H1 (cell line): ENCODE measurements at regions not wholly inside any gene's neighbourhood (a gene's known extent, or its start where the extent isn't known, plus 50 kb on each side); places are given as distances from the start of the nearest gene placed in this dataset.

ENCODE experiments used
- CTCF ChIP-seq, 3 experiments: IDR thresholded peaks; 1 replicate in 2 of 3; 2 replicates in 1 of 3; pipeline versions ENCODE4 v1.5.1 to v1.6.1; 2011; ENCODE audit warnings: low read length in 3 of 3, mild to moderate bottlenecking in 3 of 3, inconsistent platforms in 2 of 3, low read depth in 1 of 3, moderate library complexity in 1 of 3; ENCODE audit not compliant: insufficient read depth in 1 of 3; ENCODE audit errors: control extremely low read depth in 1 of 3
- EP300 ChIP-seq, 2 experiments: IDR thresholded peaks; 1 replicate in 1 of 2; 2 replicates in 1 of 2; pipeline ENCODE4 v1.6.1; 2011 to 2012; ENCODE audit warnings: low read depth in 2 of 2, low read length in 2 of 2, mild to moderate bottlenecking in 2 of 2, borderline replicate concordance in 1 of 2, inconsistent platforms in 1 of 2, moderate library complexity in 1 of 2
- EZH2 ChIP-seq: fragments of 200-600 bp; sonication (generic); IDR thresholded peaks from 2 replicates; pipeline ENCODE4 v1.7.1; 2012; ENCODE audit warnings: low read depth, mild to moderate bottlenecking, moderate library complexity, low read length, inconsistent platforms; ENCODE audit not compliant: severe bottlenecking
- HDAC6 ChIP-seq: IDR thresholded peaks from one replicate; pipeline ENCODE4 v1.7.1; 2012; ENCODE audit warnings: low read depth, mild to moderate bottlenecking, inconsistent platforms, low read length, moderate library complexity
- JUN ChIP-seq: IDR thresholded peaks from 2 replicates; pipeline ENCODE4 v1.6.1; 2011; ENCODE audit warnings: low read depth, mild to moderate bottlenecking, improper control_type of control experiment, low read length
- JUND ChIP-seq: IDR thresholded peaks from 2 replicates; pipeline ENCODE4 v1.6.1; 2011; ENCODE audit warnings: mild to moderate bottlenecking, improper control_type of control experiment, low read length
- MAX ChIP-seq: IDR thresholded peaks from 2 replicates; pipeline ENCODE4 v1.6.1; 2012; ENCODE audit warnings: inconsistent platforms
- POLR2A ChIP-seq, 2 experiments: IDR thresholded peaks; 1 replicate in 1 of 2; 2 replicates in 1 of 2; pipeline ENCODE4 v1.6.1; 2011; ENCODE audit warnings: low read depth in 2 of 2, low read length in 2 of 2, mild to moderate bottlenecking in 2 of 2; ENCODE audit errors: control extremely low read depth in 1 of 2
- RAD21 ChIP-seq, 2 experiments: IDR thresholded peaks in 1 of 2; conservative IDR thresholded peaks in 1 of 2; 2 replicates each; pipeline ENCODE4 v1.6.1; 2011; ENCODE audit warnings: low read depth in 2 of 2, low read length in 2 of 2, improper control_type of control experiment in 1 of 2, inconsistent platforms in 1 of 2, mild to moderate bottlenecking in 1 of 2, moderate library complexity in 1 of 2
- TAF1 ChIP-seq: IDR thresholded peaks from 2 replicates; pipeline ENCODE4 v1.6.1; 2011; ENCODE audit warnings: mild to moderate bottlenecking, low read depth, low read length
- YY1 ChIP-seq: IDR thresholded peaks from 2 replicates; pipeline ENCODE4 v1.6.1; 2011; ENCODE audit warnings: low read depth, mild to moderate bottlenecking, low read length

- TF ChIP-seq CTCF (IDR thresholded peaks at IDR 0.05; ENCODE audit: control extremely low read depth in 1 of 3, insufficient read depth in 1 of 3, low read depth in 1 of 3, low read length in 3 of 3): no peak
- TF ChIP-seq MAX: no peak
- no peak for TF ChIP-seq EZH2
- TF ChIP-seq POLR2A (IDR thresholded peaks at IDR 0.05; ENCODE audit: control extremely low read depth in 1 of 2, low read depth in 2 of 2, low read length in 2 of 2): no peak
- no peak for TF ChIP-seq HDAC6
- TF ChIP-seq JUN: no peak
- no peak for TF ChIP-seq JUND
- no peak for TF ChIP-seq YY1
- no peak for TF ChIP-seq EP300 (IDR thresholded peaks at IDR 0.05; ENCODE audit: borderline replicate concordance in 1 of 2, low read depth in 2 of 2, low read length in 2 of 2)
- TF ChIP-seq RAD21 (IDR thresholded peaks at IDR 0.05 in 1 of 2, conservative IDR thresholded peaks at IDR 0.05 in 1 of 2; ENCODE audit: low read depth in 2 of 2, low read length in 2 of 2): no peak
- no peak for TF ChIP-seq TAF1
These were observed 648.7 kb upstream of the CDH18 start for GRCh38 chr5:20636686-20637085.
